ENCODE measurements at regions not wholly inside any gene's neighbourhood (a gene's known extent, or its start where the extent isn't known, plus 50 kb on each side); places are given as distances from the start of the nearest gene placed in this dataset.
"Not testable (repeated sequence)": the region's sequence is repeated elsewhere in the genome, so short reads cannot be mapped to it uniquely, and the experiment has no call there.

- WGBS, result 64% methylated on average over 7 of the region's 7 CpGs
- H3K27me3 ChIP-seq, result no peaks in the 10 kb centered on the region
- DNase-seq (ENCODE audit: low spot score in 2 of 2), result no peak
- H3K4me3 ChIP-seq, result no peak overlapping the region
- H3K27ac ChIP-seq, result no peak overlapping the region
- TF ChIP-seq POLR2A (IDR thresholded peaks at IDR 0.05) (no peak), EP300 (IDR thresholded peaks at IDR 0.05) (no peak)
- H3K4me1 ChIP-seq, result peaks cover 11% of the 10 kb centered on the region
- no peaks in the 10 kb centered on the region for H3K9me3 ChIP-seq
- no peaks in the 10 kb centered on the region for H3K36me3 ChIP-seq
Observed at GRCh38 chr1:118395430-118395991, 210.5 kb upstream of the SPAG17 start.

GRCh38 chr1:118390955-118391354 lies 205.9 kb upstream of the SPAG17 start:
- H3K9me3 ChIP-seq, result no peaks in the 10 kb centered on the region

GRCh38 chr1:118388301-118388959 lies 203.4 kb upstream of the SPAG17 start:
- H3K36me3 ChIP-seq, result no peaks in the 10 kb centered on the region
- 78% methylated on average over 4 of the region's 4 CpGs for WGBS
- no peaks in the 10 kb centered on the region for H3K9me3 ChIP-seq
- no peaks in the 10 kb centered on the region for H3K4me1 ChIP-seq
- no peak overlapping the region for H3K4me3 ChIP-seq
- H3K27ac ChIP-seq, result no peak overlapping the region
- DNase-seq (ENCODE audit: low spot score in 2 of 2), result no peak
- no peaks in the 10 kb centered on the region for H3K27me3 ChIP-seq
- TF ChIP-seq EP300 (IDR thresholded peaks at IDR 0.05) (no peak), POLR2AphosphoS5 (IDR thresholded peaks at IDR 0.05) (no peak), POLR2A (IDR thresholded peaks at IDR 0.05) (no peak)
- TF ChIP-seq, protein P1, sequence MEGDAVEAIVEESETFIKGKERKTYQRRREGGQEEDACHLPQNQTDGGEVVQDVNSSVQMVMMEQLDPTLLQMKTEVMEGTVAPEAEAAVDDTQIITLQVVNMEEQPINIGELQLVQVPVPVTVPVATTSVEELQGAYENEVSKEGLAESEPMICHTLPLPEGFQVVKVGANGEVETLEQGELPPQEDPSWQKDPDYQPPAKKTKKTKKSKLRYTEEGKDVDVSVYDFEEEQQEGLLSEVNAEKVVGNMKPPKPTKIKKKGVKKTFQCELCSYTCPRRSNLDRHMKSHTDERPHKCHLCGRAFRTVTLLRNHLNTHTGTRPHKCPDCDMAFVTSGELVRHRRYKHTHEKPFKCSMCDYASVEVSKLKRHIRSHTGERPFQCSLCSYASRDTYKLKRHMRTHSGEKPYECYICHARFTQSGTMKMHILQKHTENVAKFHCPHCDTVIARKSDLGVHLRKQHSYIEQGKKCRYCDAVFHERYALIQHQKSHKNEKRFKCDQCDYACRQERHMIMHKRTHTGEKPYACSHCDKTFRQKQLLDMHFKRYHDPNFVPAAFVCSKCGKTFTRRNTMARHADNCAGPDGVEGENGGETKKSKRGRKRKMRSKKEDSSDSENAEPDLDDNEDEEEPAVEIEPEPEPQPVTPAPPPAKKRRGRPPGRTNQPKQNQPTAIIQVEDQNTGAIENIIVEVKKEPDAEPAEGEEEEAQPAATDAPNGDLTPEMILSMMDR (IDR thresholded peaks at IDR 0.05), result no peak

More at GRCh38 chr1:118390955-118391354, 205.9 kb upstream of the SPAG17 start:
- Histone ChIP-seq H3K4me1 (peaks cover 3% of the 10 kb centered on the region), H3K27ac (no peak overlapping the region), H3K36me3 (no peaks in the 10 kb centered on the region), H3K4me3 (no peak overlapping the region), H3K27me3 (no peaks in the 10 kb centered on the region)
- DNase-seq (ENCODE audit: low spot score in 2 of 2), result no peak
- TF ChIP-seq EP300 (IDR thresholded peaks at IDR 0.05), result no peak
- TF ChIP-seq POLR2A (IDR thresholded peaks at IDR 0.05), result no peak
- TF ChIP-seq, protein P1 (IDR thresholded peaks at IDR 0.05), result no peak
- TF ChIP-seq POLR2AphosphoS5 (IDR thresholded peaks at IDR 0.05), result no peak
- 81% methylated on average over 1 of the region's 1 CpG for WGBS

GRCh38 chr1:118381197-118381869 lies 196.3 kb upstream of the SPAG17 start:
- no peaks in the 10 kb centered on the region for H3K9me3 ChIP-seq
- no peaks in the 10 kb centered on the region for H3K27me3 ChIP-seq
- no peak overlapping the region for H3K27ac ChIP-seq
- TF ChIP-seq, protein P1 (IDR thresholded peaks at IDR 0.05), result no peak
- no peak for TF ChIP-seq POLR2A (IDR thresholded peaks at IDR 0.05)
- TF ChIP-seq EP300 (IDR thresholded peaks at IDR 0.05), result no peak
- TF ChIP-seq POLR2AphosphoS5 (IDR thresholded peaks at IDR 0.05), result no peak
- H3K4me1 ChIP-seq, result no peaks in the 10 kb centered on the region
- H3K4me3 ChIP-seq, result no peak overlapping the region
- 27% methylated on average over 1 of the region's 1 CpG for WGBS
- H3K36me3 ChIP-seq, result no peaks in the 10 kb centered on the region
- no peak for DNase-seq (ENCODE audit: low spot score in 2 of 2)

GRCh38 chr1:118377183-118377582 lies 192.2 kb upstream of the SPAG17 start:
- H3K27me3 ChIP-seq; DNase-seq (ENCODE audit: low spot score in 2 of 2); H3K27ac ChIP-seq; H3K4me3 ChIP-seq; H3K9me3 ChIP-seq; H3K4me1 ChIP-seq; H3K36me3 ChIP-seq: not testable (repeated sequence)
- 93% methylated on average over 2 of the region's 2 CpGs for whole genome bisulfite sequencing

GRCh38 chr1:118371612-118372011 lies 186.6 kb upstream of the SPAG17 start:
- H3K27me3 ChIP-seq, result no peaks in the 10 kb centered on the region
- no peaks in the 10 kb centered on the region for H3K4me1 ChIP-seq
- TF ChIP-seq POLR2A (IDR thresholded peaks at IDR 0.05) (no peak), POLR2AphosphoS5 (IDR thresholded peaks at IDR 0.05) (no peak), EP300 (IDR thresholded peaks at IDR 0.05) (no peak)
- TF ChIP-seq, protein P1 (IDR thresholded peaks at IDR 0.05), result no peak
- no peak overlapping the region for H3K4me3 ChIP-seq
- H3K36me3 ChIP-seq, result no peaks in the 10 kb centered on the region
- peaks cover 10% of the 10 kb centered on the region for H3K9me3 ChIP-seq
- no peak overlapping the region for H3K27ac ChIP-seq
- DNase-seq (ENCODE audit: low spot score in 2 of 2), result no peak
